ENCODE measurements at regions not wholly inside any gene's neighbourhood (a gene's known extent, or its start where the extent isn't known, plus 50 kb on each side); places are given as distances from the start of the nearest gene placed in this dataset.
"Not testable (repeated sequence)": the region's sequence is repeated elsewhere in the genome, so short reads cannot be mapped to it uniquely, and the experiment has no call there.

GRCh38 chr22:19592464-19592863 is 68.3 kb upstream of the CLDN5 start:
- Mint-ChIP-seq H3K36me3 (ENCODE audit: low read depth) (peaks cover 4% of the 10 kb centered on the region), H3K27me3 (no peaks in the 10 kb centered on the region)
- POLR2A ChIA-PET = no interaction called here

GRCh38 chr22:19593991-19594569 is 69.9 kb upstream of the CLDN5 start:
- no peaks in the 10 kb centered on the region for H3K27me3 Mint-ChIP-seq
- H3K4me3 Mint-ChIP-seq = no peak overlapping the region
- no peak for DNase-seq
- no peaks in the 10 kb centered on the region for H3K9me3 Mint-ChIP-seq
- ChIA-PET POLR2A (no interaction called here), CTCF (no interaction called here)
- H3K36me3 Mint-ChIP-seq (ENCODE audit: low read depth) = peaks cover 4% of the 10 kb centered on the region
- no peak overlapping the region for H3K27ac Mint-ChIP-seq
- peaks cover 34% of the 10 kb centered on the region for H3K4me1 Mint-ChIP-seq

More at GRCh38 chr22:19592464-19592863, 68.3 kb upstream of the CLDN5 start:
- DNase-seq = no peak
- CTCF ChIA-PET = no interaction called here
- no peak overlapping the region for H3K27ac Mint-ChIP-seq
- no peak overlapping the region for H3K4me3 Mint-ChIP-seq
- H3K9me3 Mint-ChIP-seq = no peaks in the 10 kb centered on the region
- H3K4me1 Mint-ChIP-seq = peaks cover 18% of the 10 kb centered on the region

GRCh38 chr22:19595532-19595931 is 71.3 kb upstream of the CLDN5 start:
- ChIA-PET POLR2A (no interaction called here), CTCF (interaction anchor here (0.6 to 1.1 kb wide), 4 partner anchors 9 to 123 kb away, joined by 3 read pairs; no protein-coding TSS in a partner anchor)
- Mint-ChIP-seq H3K4me1 (peaks cover 38% of the 10 kb centered on the region), H3K27ac (peak overlapping the region; percentile 72), H3K36me3 (ENCODE audit: low read depth) (peaks cover 4% of the 10 kb centered on the region), H3K4me3 (no peak overlapping the region), H3K9me3 (no peaks in the 10 kb centered on the region), H3K27me3 (no peaks in the 10 kb centered on the region)
- DNase-seq = no peak

- Mint-ChIP-seq H3K4me3 (peak overlapping the region; percentile 63), H3K4me1 (peaks cover 40% of the 10 kb centered on the region), H3K27ac (peak overlapping the region; percentile 99), H3K9me3 (peaks cover under 1% of the 10 kb centered on the region), H3K36me3 (ENCODE audit: low read depth) (peaks cover 6% of the 10 kb centered on the region), H3K27me3 (no peaks in the 10 kb centered on the region)
- POLR2A ChIA-PET = no interaction called here
- DNase-seq = no peak
- CTCF ChIA-PET = interaction anchor here (0.7 to 1.1 kb wide), 2 partner anchors 33 to 61 kb away, joined by 3 to 4 read pairs; no protein-coding TSS in a partner anchor
Measured at GRCh38 chr22:19596680-19597398, 72.6 kb upstream of the CLDN5 start.

- peak overlapping the region; percentile 63 for H3K4me3 Mint-ChIP-seq
- peaks cover 6% of the 10 kb centered on the region for H3K36me3 Mint-ChIP-seq (ENCODE audit: low read depth)
- DNase-seq = peak; percentile 77
- H3K27me3 Mint-ChIP-seq = no peaks in the 10 kb centered on the region
- H3K9me3 Mint-ChIP-seq = peaks cover 4% of the 10 kb centered on the region
- peak overlapping the region; percentile 99 for H3K27ac Mint-ChIP-seq
- H3K4me1 Mint-ChIP-seq = peaks cover 46% of the 10 kb centered on the region
- CTCF ChIA-PET = interaction anchor here (0.7 kb wide), 1 partner anchor 61 kb away, joined by 4 read pairs; no protein-coding TSS in a partner anchor
- POLR2A ChIA-PET = no interaction called here
Measured at GRCh38 chr22:19597399-19597735, 73.2 kb upstream of the CLDN5 start.

- Mint-ChIP-seq H3K9me3 (peaks cover 8% of the 10 kb centered on the region), H3K4me1 (peaks cover 55% of the 10 kb centered on the region), H3K4me3 (peak overlapping the region; percentile 63), H3K27me3 (no peaks in the 10 kb centered on the region), H3K36me3 (ENCODE audit: low read depth) (peaks cover 6% of the 10 kb centered on the region), H3K27ac (peak overlapping the region; percentile 99)
- CTCF ChIA-PET = no interaction called here
- DNase-seq = peak; percentile 36
- POLR2A ChIA-PET = no interaction called here
Measured at GRCh38 chr22:19598054-19598855, 74.0 kb upstream of the CLDN5 start.

GRCh38 chr22:19599004-19599403 is 74.8 kb upstream of the CLDN5 start:
- ChIA-PET POLR2A (no interaction called here), CTCF (no interaction called here)

GRCh38 chr22:19599626-19600243 is 75.5 kb upstream of the CLDN5 start:
- no peaks in the 10 kb centered on the region for H3K27me3 Mint-ChIP-seq
- H3K27ac Mint-ChIP-seq = peak overlapping the region; percentile 64
- H3K4me3 Mint-ChIP-seq = no peak overlapping the region
- DNase-seq = no peak
- H3K36me3 Mint-ChIP-seq (ENCODE audit: low read depth) = peaks cover 6% of the 10 kb centered on the region
- peaks cover 12% of the 10 kb centered on the region for H3K9me3 Mint-ChIP-seq
- POLR2A ChIA-PET = no interaction called here
- CTCF ChIA-PET = no interaction called here
- peaks cover 61% of the 10 kb centered on the region for H3K4me1 Mint-ChIP-seq

More at GRCh38 chr22:19599004-19599403, 74.8 kb upstream of the CLDN5 start:
- peaks cover 55% of the 10 kb centered on the region for H3K4me1 Mint-ChIP-seq
- peak overlapping the region; percentile 41 for H3K4me3 Mint-ChIP-seq
- H3K27ac Mint-ChIP-seq = peak overlapping the region; percentile 99
- DNase-seq = no peak
- H3K9me3 Mint-ChIP-seq = peaks cover 9% of the 10 kb centered on the region
- no peaks in the 10 kb centered on the region for H3K27me3 Mint-ChIP-seq
- H3K36me3 Mint-ChIP-seq (ENCODE audit: low read depth) = peaks cover 6% of the 10 kb centered on the region

GRCh38 chr22:19603346-19603745 is 79.1 kb upstream of the CLDN5 start:
- H3K4me1 Mint-ChIP-seq = peaks cover 59% of the 10 kb centered on the region
- H3K27me3 Mint-ChIP-seq; DNase-seq; H3K4me3 Mint-ChIP-seq; POLR2A ChIA-PET; H3K27ac Mint-ChIP-seq; H3K36me3 Mint-ChIP-seq (ENCODE audit: low read depth): not testable (repeated sequence)
- CTCF ChIA-PET = interaction anchor here (1.2 kb wide), 1 partner anchor 112 kb away, joined by 5 read pairs; no protein-coding TSS in a partner anchor
- peaks cover 12% of the 10 kb centered on the region for H3K9me3 Mint-ChIP-seq

GRCh38 chr22:19603767-19604166 is 79.6 kb upstream of the CLDN5 start:
- Mint-ChIP-seq H3K27me3 (no peaks in the 10 kb centered on the region), H3K36me3 (ENCODE audit: low read depth) (peaks cover 2% of the 10 kb centered on the region), H3K9me3 (peaks cover 12% of the 10 kb centered on the region), H3K4me1 (peaks cover 59% of the 10 kb centered on the region), H3K4me3 (no peak overlapping the region), H3K27ac (no peak overlapping the region)
- ChIA-PET CTCF (no interaction called here), POLR2A (no interaction called here)
- DNase-seq = no peak

GRCh38 chr22:19604711-19605268 is 80.6 kb upstream of the CLDN5 start:
- ChIA-PET POLR2A (no interaction called here), CTCF (no interaction called here)
- Mint-ChIP-seq H3K9me3 (peaks cover 12% of the 10 kb centered on the region), H3K27ac (no peak overlapping the region), H3K36me3 (ENCODE audit: low read depth) (peaks cover 2% of the 10 kb centered on the region), H3K27me3 (no peaks in the 10 kb centered on the region), H3K4me3 (no peak overlapping the region), H3K4me1 (peaks cover 62% of the 10 kb centered on the region)
- DNase-seq = no peak

- DNase-seq = no peak
- Mint-ChIP-seq H3K27ac (no peak overlapping the region), H3K36me3 (ENCODE audit: low read depth) (peaks cover under 1% of the 10 kb centered on the region), H3K27me3 (no peaks in the 10 kb centered on the region), H3K4me1 (peaks cover 65% of the 10 kb centered on the region), H3K4me3 (no peak overlapping the region), H3K9me3 (peaks cover 12% of the 10 kb centered on the region)
- ChIA-PET POLR2A (no interaction called here), CTCF (no interaction called here)
Measured at GRCh38 chr22:19605508-19606331, 81.5 kb upstream of the CLDN5 start.

All from activated CD4-positive, alpha-beta T cell treated with anti-CD3 and anti-CD28 coated beads, Interleukin-2, amount 10 ng/mL, durations not matched to agents 7 days and 5 days (primary cell).